Memory B cell (primary cell): ENCODE measurements at regions not wholly inside any gene's neighbourhood (a gene's known extent, or its start where the extent isn't known, plus 50 kb on each side); places are given as distances from the start of the nearest gene placed in this dataset.

ENCODE experiments used
- ATAC-seq: fragments of 150-1000 bp; cut with Tn5 transposase; 2 replicates; pipeline ENCODE4 v1.10.0; 2021; ENCODE audit warnings: low read depth, mild to moderate bottlenecking, moderate library complexity
- DNase-seq, 2 donors: peaks; one replicate each; pipeline ENCODE4 v3.0.0; 2022; ENCODE audit warnings: low spot score in 2 of 2
- H3K27ac Mint-ChIP-seq: one replicate; pipeline ENCODE4 v1.8.0; 2022; ENCODE audit warnings: mild to moderate bottlenecking, moderate library complexity, mixed read lengths
- H3K27me3 Mint-ChIP-seq: one replicate; pipeline ENCODE4 v1.8.0; 2022; ENCODE audit warnings: mixed read lengths
- H3K36me3 Mint-ChIP-seq: one replicate; pipeline ENCODE4 v1.8.0; 2022; ENCODE audit warnings: mild to moderate bottlenecking, mixed read lengths
- H3K4me1 Mint-ChIP-seq: one replicate; pipeline ENCODE4 v1.8.0; 2022; ENCODE audit warnings: mixed read lengths
- H3K4me3 Mint-ChIP-seq: one replicate; pipeline ENCODE4 v1.8.0; 2022; ENCODE audit warnings: mild to moderate bottlenecking, moderate library complexity, mixed read lengths
- H3K9me3 Mint-ChIP-seq: one replicate; pipeline ENCODE4 v1.8.0; 2022; ENCODE audit warnings: mixed read lengths

- H3K9me3 Mint-ChIP-seq = peaks cover 1% of the 10 kb centered on the region
- H3K27me3 Mint-ChIP-seq = no peaks in the 10 kb centered on the region
- H3K4me3 Mint-ChIP-seq = no peak overlapping the region
- no peak for ATAC-seq
- no peaks in the 10 kb centered on the region for H3K4me1 Mint-ChIP-seq
- H3K36me3 Mint-ChIP-seq = peaks cover 5% of the 10 kb centered on the region
- H3K27ac Mint-ChIP-seq = no peak overlapping the region
- DNase-seq = no peak
Observed at GRCh38 chr9:14560194-14560593, 133.0 kb downstream of the ZDHHC21 start.

GRCh38 chr9:14554886-14555285 lies 138.3 kb downstream of the ZDHHC21 start:
- ATAC-seq = no peak
- Mint-ChIP-seq H3K4me3 (no peak overlapping the region), H3K4me1 (no peaks in the 10 kb centered on the region), H3K27me3 (no peaks in the 10 kb centered on the region), H3K36me3 (peaks cover 2% of the 10 kb centered on the region), H3K9me3 (peaks cover 1% of the 10 kb centered on the region), H3K27ac (no peak overlapping the region)
- DNase-seq = no peak

DNA sequence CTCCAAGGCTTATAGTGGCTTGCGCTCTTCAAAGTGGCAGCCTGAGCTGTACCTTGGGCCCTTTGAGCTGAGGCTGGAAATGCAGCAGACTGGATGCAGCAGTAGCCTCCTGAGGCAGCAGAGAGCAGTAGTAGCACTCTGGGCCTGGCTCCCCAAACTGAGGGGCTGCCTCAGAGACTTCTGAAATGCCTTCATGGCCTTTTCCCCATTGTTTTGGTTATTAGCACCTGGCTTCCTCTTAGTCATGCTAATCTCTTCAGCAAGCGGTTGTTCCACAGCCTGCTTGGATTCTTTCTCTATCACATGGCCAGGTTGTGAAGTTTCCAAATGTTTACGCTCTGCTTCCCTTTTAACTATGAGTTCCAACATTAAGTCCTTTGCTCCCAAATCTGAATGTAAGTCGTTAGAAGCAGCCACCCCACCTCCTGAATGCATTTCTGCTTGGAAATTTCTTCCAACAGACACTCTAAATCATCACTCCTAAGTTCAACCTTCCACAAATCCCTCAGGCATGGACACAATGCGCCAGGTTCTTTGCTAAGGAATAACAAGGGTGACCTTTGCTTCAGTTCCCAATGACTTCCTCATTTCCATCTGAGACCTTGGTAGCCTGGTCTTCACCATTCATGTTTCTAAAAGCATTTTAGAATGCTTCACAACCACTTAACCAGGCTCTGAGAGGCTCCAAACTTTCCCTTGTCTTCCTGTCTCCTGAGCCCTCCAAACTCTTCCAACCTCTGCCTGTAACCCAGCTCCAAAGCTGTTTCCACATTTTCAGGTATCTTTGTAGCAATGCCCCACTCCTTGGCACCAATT lies 145.8 kb downstream of the ZDHHC21 start:
- Mint-ChIP-seq H3K4me1 (no peaks in the 10 kb centered on the region), H3K9me3 (no peaks in the 10 kb centered on the region), H3K27me3 (no peaks in the 10 kb centered on the region), H3K4me3 (no peak overlapping the region), H3K36me3 (no peaks in the 10 kb centered on the region), H3K27ac (no peak overlapping the region)
- DNase-seq = no peak
- no peak for ATAC-seq

GRCh38 chr9:14546693-14547092 lies 146.5 kb downstream of the ZDHHC21 start:
- DNase-seq (no peak), ATAC-seq (no peak)
- Mint-ChIP-seq H3K36me3 (no peaks in the 10 kb centered on the region), H3K27me3 (no peaks in the 10 kb centered on the region), H3K27ac (no peak overlapping the region), H3K4me1 (no peaks in the 10 kb centered on the region), H3K9me3 (no peaks in the 10 kb centered on the region), H3K4me3 (no peak overlapping the region)

- no peak overlapping the region for H3K4me3 Mint-ChIP-seq
Observed at GRCh38 chr9:14542071-14542470, 151.2 kb downstream of the ZDHHC21 start.

DNA sequence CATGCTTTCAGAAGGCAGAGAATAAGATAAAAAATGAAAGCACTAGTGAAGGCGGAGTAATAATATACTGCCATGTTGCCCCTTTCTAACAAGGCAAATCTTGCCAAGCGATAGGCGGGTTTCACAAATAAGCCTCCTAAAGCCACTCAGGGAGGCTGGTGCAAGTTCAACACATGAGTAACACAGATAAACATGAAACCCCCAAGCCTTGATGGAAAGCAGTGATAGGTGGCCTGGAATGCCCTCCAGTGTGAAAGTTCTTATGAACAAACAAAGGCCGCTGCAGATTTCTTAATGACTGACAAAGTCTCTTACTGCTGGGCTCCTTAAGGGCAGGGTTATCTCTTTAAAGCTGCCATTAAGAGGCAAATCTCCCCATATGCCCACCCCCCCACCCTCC lies 154.7 kb downstream of the ZDHHC21 start:
- Mint-ChIP-seq H3K9me3 (no peaks in the 10 kb centered on the region), H3K27me3 (peaks cover 12% of the 10 kb centered on the region), H3K27ac (no peak overlapping the region), H3K4me1 (no peaks in the 10 kb centered on the region), H3K36me3 (no peaks in the 10 kb centered on the region), H3K4me3 (no peak overlapping the region)
- no peak for ATAC-seq
- DNase-seq = no peak

More at GRCh38 chr9:14542071-14542470, 151.2 kb downstream of the ZDHHC21 start:
- Mint-ChIP-seq H3K36me3 (no peaks in the 10 kb centered on the region), H3K27me3 (peaks cover 1% of the 10 kb centered on the region), H3K4me1 (no peaks in the 10 kb centered on the region), H3K27ac (no peak overlapping the region), H3K9me3 (no peaks in the 10 kb centered on the region)
- no peak for DNase-seq
- ATAC-seq = no peak

DNA sequence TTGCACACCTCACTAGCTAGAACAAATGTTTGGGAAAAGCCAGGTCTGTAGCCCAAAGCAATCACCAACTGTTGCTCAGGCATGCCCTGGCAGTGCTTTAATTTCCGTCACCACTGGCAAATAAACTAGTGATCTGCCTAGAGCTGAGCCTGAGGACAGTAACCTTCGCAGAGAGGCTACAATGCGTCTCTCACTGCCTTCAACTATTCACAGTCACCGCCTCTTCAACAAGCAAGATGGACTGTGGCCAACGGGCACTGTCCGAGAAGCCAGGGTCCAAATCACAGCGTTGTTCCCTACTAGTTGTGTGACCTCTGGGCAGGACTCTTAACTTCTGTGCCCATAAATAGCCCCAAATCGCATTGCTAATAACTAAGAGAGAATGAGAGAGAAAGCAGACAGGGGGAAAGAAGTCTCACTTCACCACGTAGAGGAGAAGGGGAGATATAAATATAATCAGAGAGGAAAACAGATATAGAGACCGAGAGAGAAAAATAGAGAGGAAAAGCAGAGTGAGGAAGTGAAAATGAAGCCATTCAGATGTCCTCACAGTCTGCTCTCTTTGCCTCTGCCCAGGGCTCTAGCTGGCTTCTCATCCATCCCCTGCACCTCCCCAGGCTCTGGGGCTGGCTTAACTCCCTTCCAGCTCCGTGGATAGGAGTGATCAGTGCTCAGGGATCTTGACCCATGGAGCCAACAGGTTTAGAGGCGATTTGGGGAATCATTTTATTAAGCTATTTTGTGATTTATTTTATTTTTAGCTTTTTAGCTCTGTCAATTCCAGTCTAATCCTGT lies 157.9 kb downstream of the ZDHHC21 start:
- DNase-seq (no peak), ATAC-seq (no peak)
- Mint-ChIP-seq H3K36me3 (no peaks in the 10 kb centered on the region), H3K9me3 (no peaks in the 10 kb centered on the region), H3K27ac (no peak overlapping the region), H3K4me3 (no peak overlapping the region), H3K4me1 (peaks cover 3% of the 10 kb centered on the region), H3K27me3 (peaks cover 11% of the 10 kb centered on the region)

GRCh38 chr9:14533867-14534640 lies 159.2 kb downstream of the ZDHHC21 start:
- H3K4me1 Mint-ChIP-seq = peaks cover 3% of the 10 kb centered on the region
- H3K27me3 Mint-ChIP-seq = peaks cover 11% of the 10 kb centered on the region
- H3K9me3 Mint-ChIP-seq = no peaks in the 10 kb centered on the region
- ATAC-seq (no peak), DNase-seq (no peak)
- no peak overlapping the region for H3K4me3 Mint-ChIP-seq
- H3K27ac Mint-ChIP-seq = no peak overlapping the region
- no peaks in the 10 kb centered on the region for H3K36me3 Mint-ChIP-seq

- Mint-ChIP-seq H3K9me3 (no peaks in the 10 kb centered on the region), H3K36me3 (no peaks in the 10 kb centered on the region), H3K27me3 (peaks cover 11% of the 10 kb centered on the region), H3K4me3 (no peak overlapping the region), H3K4me1 (peaks cover 3% of the 10 kb centered on the region), H3K27ac (no peak overlapping the region)
- DNase-seq (no peak), ATAC-seq (no peak)
Observed at GRCh38 chr9:14532456-14533115, 160.6 kb downstream of the ZDHHC21 start.

- no peak overlapping the region for H3K4me3 Mint-ChIP-seq
- H3K27me3 Mint-ChIP-seq = peaks cover 10% of the 10 kb centered on the region
- ATAC-seq = no peak
- H3K36me3 Mint-ChIP-seq = no peaks in the 10 kb centered on the region
- H3K9me3 Mint-ChIP-seq = no peaks in the 10 kb centered on the region
- DNase-seq = no peak
- peaks cover 3% of the 10 kb centered on the region for H3K4me1 Mint-ChIP-seq
- no peak overlapping the region for H3K27ac Mint-ChIP-seq
Observed at GRCh38 chr9:14531341-14532269, 161.6 kb downstream of the ZDHHC21 start.

DNA sequence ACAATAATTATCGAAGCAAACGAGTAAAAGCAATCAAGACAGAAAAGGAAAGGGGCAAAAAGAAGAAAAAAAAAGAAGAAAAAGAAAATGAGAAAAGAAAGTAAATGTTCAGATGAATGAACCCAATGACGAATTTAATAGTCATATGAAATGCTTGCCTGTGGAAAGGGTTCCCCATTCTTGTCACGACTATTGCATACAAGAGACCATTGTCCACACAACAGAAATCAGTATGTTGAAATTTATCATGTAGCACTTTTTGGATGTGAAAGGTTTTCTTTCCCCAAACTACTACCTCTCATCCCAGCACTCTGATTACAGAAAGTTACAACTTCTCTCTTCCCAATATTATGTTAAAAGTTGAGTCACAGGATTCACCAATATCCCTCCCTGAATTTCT lies 162.4 kb downstream of the ZDHHC21 start:
- Mint-ChIP-seq H3K4me1 (peaks cover 3% of the 10 kb centered on the region), H3K9me3 (no peaks in the 10 kb centered on the region), H3K27ac (no peak overlapping the region), H3K36me3 (no peaks in the 10 kb centered on the region), H3K4me3 (no peak overlapping the region), H3K27me3 (peaks cover 10% of the 10 kb centered on the region)
- ATAC-seq (no peak), DNase-seq (no peak)

- DNase-seq = no peak
- Mint-ChIP-seq H3K9me3 (no peaks in the 10 kb centered on the region), H3K36me3 (no peaks in the 10 kb centered on the region), H3K27me3 (peaks cover 10% of the 10 kb centered on the region), H3K4me3 (no peak overlapping the region), H3K27ac (no peak overlapping the region), H3K4me1 (peaks cover 3% of the 10 kb centered on the region)
- no peak for ATAC-seq
Observed at GRCh38 chr9:14530366-14530765, 162.9 kb downstream of the ZDHHC21 start.

GRCh38 chr9:14529629-14530028 lies 163.6 kb downstream of the ZDHHC21 start:
- ATAC-seq = no peak
- H3K9me3 Mint-ChIP-seq = no peaks in the 10 kb centered on the region
- no peak overlapping the region for H3K4me3 Mint-ChIP-seq
- no peaks in the 10 kb centered on the region for H3K36me3 Mint-ChIP-seq
- H3K4me1 Mint-ChIP-seq = peaks cover 3% of the 10 kb centered on the region
- no peak for DNase-seq
- no peak overlapping the region for H3K27ac Mint-ChIP-seq
- H3K27me3 Mint-ChIP-seq = peaks cover 7% of the 10 kb centered on the region
